Cardiac fibroblast (primary cell): ENCODE measurements at regions not wholly inside any gene's neighbourhood (a gene's known extent, or its start where the extent isn't known, plus 50 kb on each side); places are given as distances from the start of the nearest gene placed in this dataset.
"Not testable (repeated sequence)": the region's sequence is repeated elsewhere in the genome, so short reads cannot be mapped to it uniquely, and the experiment has no call there.

ENCODE experiments used
- DNase-seq, 2 donors: peaks; one replicate each; pipeline versions ENCODE4 v3.0.0 to v3.0.0-alpha.2; 2010; ENCODE audit warnings: low read depth in 2 of 2
- H3K4me3 ChIP-seq, 2 donors: replicated peaks in 1 of 2; 1 replicate in 1 of 2; 2 replicates in 1 of 2; pipeline ENCODE4 v1.5.1; 2011; ENCODE audit warnings: low read depth in 2 of 2, low read length in 2 of 2, mild to moderate bottlenecking in 2 of 2, moderate library complexity in 1 of 2
- CTCF ChIP-seq: IDR thresholded peaks from one replicate; pipeline ENCODE4 v1.5.1; 2011; ENCODE audit warnings: low read depth, mild to moderate bottlenecking, low read length, inconsistent platforms

GRCh38 chr4:188732131-188732530 lies 592.9 kb downstream of the TRIML1 start:
- no peak for DNase-seq
- no peak for TF ChIP-seq CTCF

GRCh38 chr4:188735082-188735481 lies 595.8 kb downstream of the TRIML1 start:
- no peak for DNase-seq
- no peak for TF ChIP-seq CTCF
- H3K4me3 ChIP-seq: no peak overlapping the region

More at GRCh38 chr4:188732131-188732530, 592.9 kb downstream of the TRIML1 start:
- H3K4me3 ChIP-seq: no peak overlapping the region

- DNase-seq: no peak
- TF ChIP-seq CTCF: no peak
- H3K4me3 ChIP-seq: no peak overlapping the region
Observed at GRCh38 chr4:188737251-188738002, 598.2 kb downstream of the TRIML1 start.

GRCh38 chr4:188738290-188738689 lies 599.0 kb downstream of the TRIML1 start:
- DNase-seq: not testable (repeated sequence)
- H3K4me3 ChIP-seq: peak overlapping the region; percentile 32 to 53

- not testable (repeated sequence) for H3K4me3 ChIP-seq, DNase-seq
Observed at GRCh38 chr4:188740172-188740571, 600.9 kb downstream of the TRIML1 start.

GRCh38 chr4:188740791-188741190 lies 601.5 kb downstream of the TRIML1 start:
- DNase-seq, H3K4me3 ChIP-seq: not testable (repeated sequence)

GRCh38 chr4:188754372-188755002 lies 615.2 kb downstream of the TRIML1 start:
- no peak for TF ChIP-seq CTCF

GRCh38 chr4:188767496-188767895 lies 628.3 kb downstream of the TRIML1 start:
- peak in 1 of 2 donors; percentile 39 for DNase-seq
- TF ChIP-seq CTCF: no peak
- H3K4me3 ChIP-seq: no peak overlapping the region

More at GRCh38 chr4:188754372-188755002, 615.2 kb downstream of the TRIML1 start:
- no peak overlapping the region for H3K4me3 ChIP-seq
- DNase-seq: no peak
